Esophagus muscularis mucosa (tissue), 4 donors: ENCODE measurements at regions not wholly inside any gene's neighbourhood (a gene's known extent, or its start where the extent isn't known, plus 50 kb on each side); places are given as distances from the start of the nearest gene placed in this dataset.

Source experiments
- CTCF ChIP-seq, 3 experiments: fragments of 200-600 bp in 2 of 3; fragments of 450-650 bp in 1 of 3; sonication (generic) in 2 of 3; IDR thresholded peaks; one replicate each; pipeline ENCODE4 v1.5.1; 2017 to 2019; ENCODE audit warnings: antibody characterized with exemption in 3 of 3, mild to moderate bottlenecking in 2 of 3, moderate library complexity in 1 of 3
- EP300 ChIP-seq: sonication (generic); formaldehyde crosslinking; IDR thresholded peaks from one replicate; pipeline ENCODE4 v1.6.1; 2017; ENCODE audit warnings: antibody characterized with exemption
- POLR2A ChIP-seq: fragments of 450-650 bp; IDR thresholded peaks from one replicate; pipeline ENCODE4 v1.6.1; 2017; ENCODE audit warnings: antibody characterized with exemption, moderate library complexity, mild to moderate bottlenecking, low read depth

GRCh38 chr9:78986446-78986845 is 585.3 kb upstream of the TLE4 start:
- no peak for TF ChIP-seq CTCF (IDR thresholded peaks at IDR 0.05)
- TF ChIP-seq POLR2A, result no peak
- TF ChIP-seq EP300, result no peak
